ENCODE measurements at regions not wholly inside any gene's neighbourhood (a gene's known extent, or its start where the extent isn't known, plus 50 kb on each side); places are given as distances from the start of the nearest gene placed in this dataset.

DNA sequence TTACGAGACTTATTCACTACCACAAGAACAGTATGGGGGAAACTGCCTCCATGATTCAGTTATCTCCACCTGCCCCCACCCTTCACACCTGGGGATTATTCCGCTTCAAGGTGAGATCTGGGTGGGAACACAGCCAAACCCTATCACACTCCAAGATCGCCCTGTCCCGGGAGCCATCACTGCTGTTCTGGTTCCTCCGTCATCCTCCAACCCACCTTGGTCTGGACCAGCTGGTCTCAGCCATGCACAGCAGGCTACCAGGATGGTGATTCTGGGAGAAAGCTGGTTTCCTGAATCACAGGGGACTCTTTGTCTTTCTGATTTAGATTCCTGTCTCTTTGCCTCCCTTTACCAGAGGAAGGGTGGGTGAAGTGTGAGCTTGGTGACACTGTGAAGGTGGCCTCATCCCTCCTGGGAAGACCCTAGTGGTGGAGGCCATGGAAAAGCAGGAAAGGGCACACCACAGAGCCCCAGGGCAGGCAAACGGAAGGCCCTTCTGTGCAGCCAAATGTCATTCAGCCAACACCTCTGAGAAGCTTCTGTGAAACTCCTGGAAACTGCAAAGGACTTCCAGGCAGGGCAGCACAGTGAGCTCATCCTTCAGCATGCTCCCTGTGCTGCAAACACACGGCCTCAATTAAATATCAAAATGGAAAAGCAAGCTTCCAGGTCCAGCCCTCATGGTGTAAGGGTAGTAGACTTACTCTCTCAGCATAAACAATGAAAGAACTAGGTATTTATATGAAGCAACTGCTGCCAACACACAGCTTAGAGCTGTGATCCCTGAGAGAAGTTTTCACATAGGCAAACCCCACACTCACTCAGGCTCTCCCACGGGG lies 169.8 kb downstream of the ANKRD60 start:
- no peak for DNase-seq

DNA sequence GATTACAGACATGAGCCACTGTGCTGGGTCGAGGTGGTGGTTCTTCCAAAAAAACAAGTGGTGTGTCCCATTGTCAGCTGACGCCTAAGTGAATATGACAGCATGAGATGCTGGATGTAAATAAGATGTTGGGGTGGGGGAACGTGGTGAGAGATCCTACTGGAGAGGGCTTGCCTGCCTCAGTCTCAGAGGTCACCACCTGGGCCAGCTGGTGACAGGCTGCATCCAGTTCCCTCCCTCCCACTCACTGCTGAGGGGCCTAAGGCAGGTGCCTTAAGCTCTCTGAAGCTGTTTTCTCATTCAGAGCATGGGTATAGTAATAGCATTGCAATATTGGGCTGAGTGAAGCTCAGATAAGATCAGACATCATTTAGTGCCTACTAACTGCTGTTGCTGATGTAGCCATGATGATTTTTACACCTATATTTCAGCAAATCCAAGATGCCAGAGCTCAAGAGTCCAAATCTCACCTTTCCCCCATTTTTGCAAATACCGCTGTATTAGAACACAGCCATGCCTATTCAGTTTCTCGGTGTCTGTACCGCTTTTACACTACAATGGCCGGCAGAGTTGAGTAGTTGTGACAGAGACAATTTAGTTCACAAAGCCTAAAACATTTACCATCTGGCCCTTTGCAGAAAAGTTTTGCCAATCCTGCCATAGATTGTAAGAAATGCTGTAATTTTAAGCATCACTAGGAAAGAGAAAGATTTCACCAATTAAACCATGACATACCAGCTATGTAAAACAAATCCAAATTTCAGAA lies 171.3 kb downstream of the ANKRD60 start:
- no peak for DNase-seq

DNA sequence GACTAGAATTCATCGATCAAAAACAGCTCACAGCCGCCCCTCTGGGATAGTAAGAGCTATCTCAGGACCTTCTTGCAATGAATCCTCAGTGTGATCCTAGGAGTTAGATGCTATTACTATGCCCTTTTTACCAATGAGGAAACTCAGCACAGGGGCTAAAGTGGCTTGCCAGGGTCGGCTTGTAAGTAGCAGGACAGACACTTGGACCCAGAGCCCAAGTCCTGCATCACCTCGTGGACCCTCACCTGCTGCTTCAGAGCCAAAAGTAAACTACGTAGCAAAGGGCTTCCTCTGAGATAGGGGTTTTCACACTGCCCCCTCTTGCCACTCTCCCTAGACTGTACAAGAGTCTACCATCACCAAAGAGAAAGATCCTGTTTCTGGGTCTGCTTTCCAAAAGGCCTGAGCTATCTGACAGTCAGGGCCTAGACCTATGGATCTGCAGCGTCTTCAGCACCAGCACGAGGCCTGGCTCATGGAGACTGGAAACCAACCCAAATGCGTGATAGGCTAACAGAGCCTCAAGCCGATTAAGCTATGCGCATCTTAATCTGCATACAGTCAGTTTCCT lies 172.3 kb downstream of the ANKRD60 start:
- no peak for DNase-seq

DNA sequence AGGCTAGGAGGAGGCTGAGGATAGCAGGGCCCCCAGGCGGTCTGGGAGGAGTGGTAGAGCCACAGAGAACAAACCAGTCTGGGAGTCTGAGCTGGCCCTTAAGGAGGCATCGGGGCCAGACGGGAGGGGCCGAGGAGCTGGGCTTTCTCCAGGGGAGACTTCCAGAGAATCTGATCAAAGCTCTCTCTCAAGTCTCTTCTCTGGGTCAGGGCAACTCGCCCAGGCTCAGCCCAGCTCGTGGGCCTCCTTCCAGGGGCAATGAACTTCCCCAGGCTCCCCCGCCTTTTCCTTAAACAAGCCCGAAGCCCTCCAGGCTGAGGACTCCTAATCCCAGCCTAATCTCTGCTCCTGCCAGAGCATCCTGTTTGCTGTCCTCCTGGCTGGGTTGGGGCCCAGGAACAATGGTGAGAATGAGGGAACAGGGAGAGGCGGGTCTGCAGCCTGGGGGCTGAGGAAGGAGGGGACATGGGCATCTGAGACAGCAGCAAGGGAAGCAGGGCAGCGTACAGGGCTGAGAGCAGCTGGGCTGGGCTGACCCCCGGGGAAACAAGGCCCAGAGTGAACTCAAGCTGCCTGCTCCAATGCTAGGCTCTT lies 173.6 kb downstream of the ANKRD60 start:
- no peak for DNase-seq

DNA sequence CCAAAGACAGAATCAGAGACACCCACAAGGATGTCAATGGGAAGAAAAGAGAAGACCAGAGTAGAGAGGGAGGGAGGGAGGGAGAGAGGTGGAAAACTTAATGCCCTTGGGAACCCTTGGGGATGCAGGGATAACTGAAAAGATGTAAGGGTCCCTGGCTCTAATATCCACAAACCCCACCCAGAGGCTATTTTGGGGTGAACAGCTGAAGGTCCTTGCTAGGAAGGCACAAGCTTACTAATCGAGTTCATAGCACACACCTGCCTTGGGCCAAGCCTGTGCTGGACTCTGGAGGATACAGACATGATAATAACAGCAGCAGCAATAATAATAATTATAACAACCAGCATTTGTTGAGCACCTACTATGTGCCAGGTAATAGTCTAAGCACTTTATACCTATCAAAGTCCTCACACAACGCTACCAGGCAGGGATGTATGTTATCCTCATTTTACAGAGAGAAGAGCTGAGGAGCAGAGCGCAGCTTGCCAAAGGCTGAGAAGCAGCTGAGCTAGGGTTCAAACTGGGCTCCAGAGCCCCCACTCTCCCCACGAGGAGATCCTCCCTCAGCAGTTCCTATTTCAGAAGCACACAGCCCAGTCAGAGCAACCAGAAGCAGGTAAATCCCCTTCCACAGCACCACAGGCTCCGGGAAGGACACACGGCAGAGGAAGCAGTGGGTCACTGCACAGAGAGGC lies 174.2 kb downstream of the ANKRD60 start:
- DNase-seq, result no peak

DNA sequence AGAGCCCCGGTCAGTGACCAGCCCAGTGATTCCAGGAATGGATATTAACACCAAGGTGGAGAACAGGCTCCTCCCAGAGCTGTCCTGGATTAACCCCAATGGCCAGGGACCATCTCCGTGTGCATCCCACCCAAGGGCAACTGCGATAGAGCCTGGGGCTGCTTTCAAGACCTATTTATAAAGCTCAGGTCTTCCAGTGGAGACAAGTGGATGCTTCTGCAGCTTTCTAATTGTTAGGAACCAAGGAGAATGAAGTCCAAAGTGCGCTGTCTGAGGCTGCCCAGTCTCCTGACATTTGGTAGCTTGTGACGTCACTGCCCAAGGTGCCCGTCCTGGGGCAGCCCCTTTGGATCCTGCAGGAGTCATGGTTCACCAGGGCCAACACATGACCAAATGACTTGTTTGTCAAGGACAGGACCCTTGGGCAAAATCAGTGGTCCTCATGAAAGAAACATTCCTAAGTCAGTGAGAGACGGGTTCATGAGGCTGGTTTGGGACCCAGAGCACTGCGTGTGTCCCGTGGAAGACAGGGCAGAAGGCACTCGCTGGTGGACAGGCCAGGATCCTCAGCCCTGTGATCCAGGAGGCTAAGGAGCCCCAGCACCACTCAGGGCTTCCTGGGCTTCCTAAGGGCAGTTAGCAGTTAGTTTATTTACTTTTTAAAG lies 174.9 kb downstream of the ANKRD60 start:
- DNase-seq, result no peak

DNA sequence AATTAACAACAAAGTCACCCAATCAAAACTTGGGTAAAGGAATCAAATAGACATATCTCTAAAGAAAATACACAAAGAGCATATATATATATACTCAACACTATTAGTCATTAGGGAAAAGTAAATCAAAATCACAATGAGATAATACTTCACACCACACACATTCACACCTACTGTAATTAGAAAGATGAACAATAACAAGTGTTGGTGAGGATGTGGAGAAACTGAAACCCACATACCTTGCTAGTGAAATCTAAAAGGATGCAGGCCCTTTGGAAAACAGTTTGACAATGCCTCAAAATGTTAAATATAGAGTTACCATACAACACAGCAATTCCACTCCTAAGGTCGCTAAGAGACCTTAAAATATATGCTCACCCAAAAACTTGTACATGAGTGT lies 177.1 kb downstream of the ANKRD60 start:
- no peak for DNase-seq

DNA sequence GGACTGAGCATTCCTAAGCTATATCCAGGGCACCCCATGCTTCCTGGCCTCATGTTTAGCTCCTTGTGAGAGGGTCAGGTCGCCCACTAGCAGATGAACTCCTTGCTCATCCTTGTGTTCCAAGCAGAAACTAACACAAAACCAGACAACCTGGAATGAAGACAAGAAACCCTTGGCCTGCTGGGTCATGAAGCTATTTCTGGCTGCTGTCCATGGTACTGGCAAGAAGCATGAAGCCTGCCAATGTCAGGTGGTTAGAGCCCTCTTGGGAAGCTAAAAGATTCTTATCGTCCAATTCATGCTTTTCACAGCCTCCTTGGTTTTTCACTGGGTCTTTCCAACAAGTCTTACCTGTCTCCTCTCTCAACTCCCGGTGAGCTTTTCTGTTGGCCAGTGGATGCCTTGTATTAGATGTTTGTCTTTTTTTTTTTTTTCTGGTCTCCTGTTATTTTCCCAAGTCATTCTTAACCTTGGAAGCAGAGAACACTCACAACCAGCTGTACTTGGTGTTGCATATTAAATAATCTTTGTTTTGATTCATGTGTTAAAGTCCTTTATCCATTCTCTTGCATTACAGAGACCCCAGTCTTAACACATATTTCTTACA lies 180.3 kb downstream of the ANKRD60 start:
- DNase-seq, result no peak

DNA sequence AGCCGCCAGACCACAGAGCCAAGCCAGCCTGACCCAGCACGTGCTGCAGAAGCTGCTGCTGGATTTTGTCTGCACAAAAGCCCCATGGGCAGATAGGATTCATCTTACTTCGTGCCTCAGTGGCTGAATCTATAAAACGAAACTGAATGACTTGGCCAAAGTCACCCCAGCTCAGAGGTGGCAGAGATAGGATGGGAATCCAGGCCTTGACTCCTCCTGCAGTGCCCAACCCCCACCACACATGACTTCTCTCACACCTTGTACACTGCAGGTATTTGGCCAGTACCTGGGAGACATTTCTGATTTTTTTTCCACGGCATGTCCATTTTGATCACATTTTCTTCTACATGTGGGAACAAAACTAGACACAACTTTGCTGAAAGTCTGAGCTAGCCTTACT lies 182.1 kb downstream of the ANKRD60 start:
- DNase-seq, result no peak

DNA sequence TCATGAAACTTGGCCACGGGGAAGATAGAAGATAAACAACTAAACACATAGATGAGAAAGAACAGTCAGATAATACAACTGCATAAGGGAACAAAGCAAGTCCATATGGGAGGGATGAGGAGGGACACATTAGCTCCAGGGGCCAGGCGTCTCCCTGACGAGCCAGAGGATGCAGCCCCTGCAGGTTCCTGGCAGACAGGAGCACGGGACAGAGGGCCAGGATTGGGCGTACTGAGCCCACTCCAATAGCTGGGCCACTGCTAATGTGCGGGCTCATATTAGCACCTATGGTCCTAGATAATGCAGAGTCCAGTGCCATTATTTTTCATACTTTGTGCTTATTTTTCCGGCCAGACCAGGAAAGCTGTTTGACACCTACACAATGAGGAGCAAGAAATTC lies 182.9 kb downstream of the ANKRD60 start:
- DNase-seq, result no peak

DNA sequence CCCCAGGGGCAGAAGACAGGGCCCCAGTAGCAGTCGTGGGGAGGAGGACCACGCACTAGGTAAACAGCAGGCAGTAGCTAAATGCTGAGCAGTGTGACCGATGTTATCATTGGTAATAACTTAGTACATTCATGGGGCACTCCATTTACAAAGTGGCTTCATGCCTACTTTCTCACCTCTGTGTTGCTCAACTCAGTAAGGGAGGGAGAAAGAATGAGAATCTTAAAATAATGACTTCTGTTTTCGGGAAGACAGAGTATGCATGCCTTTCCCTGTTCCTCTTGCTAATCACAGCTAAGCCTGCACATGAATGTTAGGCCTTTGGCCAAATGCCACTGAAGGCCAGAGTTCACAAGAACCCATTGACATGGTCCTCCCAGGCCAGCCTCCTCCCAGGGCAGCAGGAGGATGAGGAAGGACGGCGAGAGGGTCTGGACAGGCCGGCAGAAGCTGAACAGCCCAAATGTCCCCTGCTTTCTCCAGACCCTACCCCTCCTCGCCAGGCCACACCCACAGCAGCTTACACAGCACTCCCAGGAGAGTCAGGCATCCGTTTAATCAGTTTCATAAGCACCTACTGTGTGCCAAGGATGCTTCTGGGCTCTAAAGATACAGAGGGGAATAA lies 183.4 kb downstream of the ANKRD60 start:
- DNase-seq, result no peak

DNA sequence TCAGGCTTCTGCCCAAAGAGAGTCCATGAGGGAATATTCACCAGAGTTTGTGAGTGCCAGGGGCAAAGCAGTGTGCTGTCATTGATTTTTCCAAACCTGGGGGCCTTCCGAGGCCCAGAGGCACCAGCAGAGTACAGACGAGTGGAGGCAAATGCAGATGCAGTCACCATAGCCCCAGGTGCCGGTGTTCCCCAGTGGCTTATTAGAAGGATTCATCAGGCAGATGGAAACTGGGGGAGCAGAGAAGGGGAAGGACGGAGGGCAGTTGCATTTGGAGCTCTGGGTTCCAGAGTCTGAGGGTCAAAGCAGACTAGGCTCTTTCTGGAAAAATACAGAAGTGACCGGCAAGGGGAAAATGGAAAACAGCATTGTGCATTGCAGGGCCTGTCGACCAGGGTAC lies 184.2 kb downstream of the ANKRD60 start:
- no peak for DNase-seq

DNA sequence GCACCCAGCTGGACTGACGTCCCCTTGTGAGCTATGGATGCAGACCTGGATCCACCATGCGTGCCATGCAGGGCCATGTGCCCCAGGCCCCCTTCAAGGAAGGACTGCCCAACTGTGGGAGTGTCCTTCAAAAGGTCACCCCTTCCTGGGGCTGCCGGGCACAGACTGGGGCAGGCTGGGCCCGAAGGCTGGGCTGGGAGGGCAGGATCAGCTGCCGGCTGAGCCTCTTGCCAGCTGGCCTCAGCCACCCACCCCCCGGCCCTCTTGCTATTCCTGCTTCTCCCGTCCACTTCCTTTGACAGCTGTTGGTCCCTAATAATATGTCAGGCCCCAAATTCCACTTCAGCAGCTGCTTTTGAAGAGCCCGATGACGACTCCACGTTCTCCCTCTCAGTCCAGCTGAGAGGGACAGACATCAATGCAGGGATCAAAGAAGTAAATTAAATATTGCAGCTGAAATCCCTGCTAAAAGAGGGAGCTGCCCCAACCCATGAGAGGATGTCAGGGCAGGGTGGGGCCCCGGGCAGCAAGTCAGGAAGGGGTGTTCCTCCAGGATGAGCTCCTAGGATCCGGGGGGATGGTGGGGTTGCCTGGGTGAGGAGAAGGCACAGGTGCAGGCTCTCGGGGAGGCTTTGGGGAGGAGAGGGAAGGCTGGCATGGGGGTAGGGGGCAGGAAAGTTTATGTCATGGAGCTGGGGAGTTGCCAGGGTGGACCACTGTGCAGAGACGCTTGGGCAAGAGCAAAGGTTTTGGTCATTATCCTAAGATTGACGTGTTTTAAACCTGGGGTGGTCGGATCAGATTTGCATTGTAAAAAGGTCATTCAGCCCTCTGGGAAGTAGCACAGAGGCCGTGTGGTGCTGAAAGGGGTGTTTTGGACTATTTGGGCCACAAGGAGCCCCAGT lies 185.0 kb downstream of the ANKRD60 start:
- DNase-seq, result no peak

DNA sequence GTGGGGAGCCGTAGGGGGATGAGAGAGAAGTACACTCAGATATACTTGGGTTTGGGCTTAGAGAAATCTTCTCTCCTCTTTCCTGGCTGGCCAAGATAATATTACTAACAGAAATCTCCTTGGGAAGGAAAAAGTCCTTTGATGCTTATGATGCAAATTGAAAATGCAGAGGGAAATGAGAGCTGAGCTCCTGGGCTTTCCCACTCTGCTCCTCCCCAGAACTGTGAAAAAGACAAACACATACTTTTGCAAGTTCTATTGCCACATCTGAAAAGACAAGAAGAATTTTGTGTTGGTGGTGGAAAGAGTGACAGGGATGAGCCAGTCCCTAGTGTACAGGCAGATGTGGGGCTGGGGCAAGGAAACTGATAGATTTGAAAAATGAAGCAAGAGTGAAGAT lies 185.9 kb downstream of the ANKRD60 start:
- no peak for DNase-seq

DNA sequence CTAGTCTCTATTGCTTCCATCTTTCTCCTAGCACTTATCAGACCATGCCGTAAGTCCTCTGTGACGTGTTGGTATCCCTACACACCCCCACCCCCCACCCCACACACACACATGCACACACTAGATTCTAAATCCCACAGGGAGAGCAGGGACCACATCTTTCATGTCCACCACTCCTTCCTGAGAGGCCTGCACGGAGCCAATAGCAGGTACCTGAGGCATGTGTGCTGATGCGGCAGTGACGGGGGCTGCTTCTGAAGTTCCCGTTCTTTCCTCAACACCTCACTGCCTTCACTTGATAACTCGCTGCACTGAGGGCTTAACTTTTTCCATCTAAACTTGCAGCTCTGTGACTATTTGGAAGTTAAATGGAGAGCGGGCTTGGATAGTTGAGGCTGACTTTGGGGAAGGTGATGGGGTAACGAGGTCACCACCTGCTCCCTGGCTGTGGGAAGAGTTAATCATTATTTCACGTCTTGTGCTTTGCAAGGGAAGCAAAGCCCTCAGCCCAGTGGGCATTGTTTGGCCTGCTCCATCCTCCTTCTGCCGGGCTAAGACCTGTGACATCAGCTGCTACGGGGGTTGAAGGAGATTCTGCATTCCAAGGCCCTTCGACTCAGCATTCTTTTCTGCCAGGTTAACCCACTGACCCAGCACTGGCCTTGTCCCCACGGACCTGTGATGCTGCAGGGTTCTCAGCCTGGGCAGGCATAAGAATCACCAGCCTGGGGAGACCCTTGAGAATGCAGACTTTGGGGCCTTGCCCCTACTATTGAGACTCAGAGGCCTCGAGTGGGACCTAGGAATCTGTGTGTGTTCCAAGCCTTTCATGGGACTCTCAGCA lies 187.8 kb downstream of the ANKRD60 start:
- no peak for DNase-seq

DNA sequence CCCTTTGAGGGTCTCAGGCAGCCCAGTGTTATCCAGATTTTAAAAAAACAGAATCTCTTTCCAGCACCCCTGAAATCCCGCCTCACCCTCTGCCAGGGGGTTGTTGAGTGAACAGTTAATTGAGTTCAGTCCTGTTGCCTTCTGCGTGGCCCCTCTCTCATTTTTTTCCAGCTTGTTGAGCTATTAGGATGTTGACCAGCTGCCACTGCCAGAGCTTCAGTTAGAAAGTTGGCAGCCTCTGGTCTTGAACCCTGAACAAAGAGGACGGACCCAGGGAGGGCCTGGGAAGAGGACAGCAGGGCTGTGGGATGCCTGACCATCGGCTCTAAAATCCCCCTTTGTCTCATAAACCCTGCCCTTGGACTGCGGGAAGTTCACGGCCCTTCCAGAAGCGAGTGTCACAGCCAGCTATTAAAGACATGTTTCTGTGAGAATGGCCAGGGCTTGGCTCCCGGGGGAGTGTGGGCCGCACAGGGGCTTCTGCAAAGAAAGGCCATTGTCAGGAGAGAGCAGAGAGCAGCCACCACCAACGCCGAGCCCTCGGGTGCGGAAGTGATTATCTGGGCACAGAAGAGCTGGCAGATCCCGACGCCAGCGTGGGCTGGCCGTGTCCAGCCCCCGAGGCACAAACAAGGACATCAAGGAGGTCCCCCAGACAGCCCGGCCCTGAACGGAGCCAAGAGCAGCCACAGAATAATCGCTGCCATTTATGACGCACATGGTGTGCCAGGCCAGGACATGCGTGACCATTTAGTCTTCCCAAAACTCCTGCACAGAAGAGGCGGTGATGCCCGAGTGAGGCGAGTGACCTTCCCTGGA lies 189.0 kb downstream of the ANKRD60 start:
- DNase-seq, result no peak

DNA sequence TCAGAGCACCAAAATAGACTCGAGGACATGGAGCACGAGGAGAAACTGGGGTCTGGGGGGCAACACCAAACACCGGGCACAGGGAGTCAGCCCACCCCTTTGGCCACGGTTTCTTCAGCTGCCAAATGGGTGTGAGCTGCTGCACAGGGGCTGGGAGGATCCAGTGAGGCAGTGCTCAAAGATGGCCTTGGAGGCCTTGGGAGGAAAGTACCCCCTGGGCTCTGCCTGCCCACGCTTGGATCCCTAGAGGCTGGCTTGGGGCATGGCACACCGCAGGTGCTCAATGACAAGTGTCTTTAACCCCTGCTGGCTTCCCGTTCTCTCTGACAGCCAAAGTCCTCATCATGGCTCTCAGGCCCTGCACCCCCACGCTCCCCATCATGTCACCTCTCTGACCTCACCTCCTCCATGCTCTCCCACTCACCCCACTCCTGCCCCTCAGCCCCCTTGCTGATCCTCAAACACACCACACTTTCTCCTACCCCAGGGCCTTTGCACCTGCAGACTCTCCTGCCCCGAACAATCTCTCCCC lies 190.3 kb downstream of the ANKRD60 start:
- DNase-seq, result no peak

DNA sequence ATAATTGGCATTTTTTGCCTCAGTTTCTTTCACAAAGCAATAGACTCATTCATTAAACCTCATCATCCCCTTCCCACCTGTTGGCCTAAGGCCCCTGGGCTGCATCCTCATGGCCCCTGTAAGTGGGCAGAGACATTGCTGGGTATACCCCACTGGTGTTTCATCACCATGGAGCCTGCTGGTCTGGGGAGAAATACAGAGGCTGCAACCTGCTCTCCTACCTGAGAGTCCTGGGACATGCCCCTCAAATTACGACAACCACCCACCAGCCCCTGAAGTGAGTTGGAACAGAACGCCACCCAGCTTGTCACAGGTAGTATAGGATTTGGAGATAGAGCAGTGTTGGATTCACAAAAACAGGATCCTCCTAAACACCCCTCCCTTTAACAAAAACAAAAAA lies 190.8 kb downstream of the ANKRD60 start:
- DNase-seq, result no peak
